K562 (cell line): ENCODE measurements at regions not wholly inside any gene's neighbourhood (a gene's known extent, or its start where the extent isn't known, plus 50 kb on each side); places are given as distances from the start of the nearest gene placed in this dataset.

Source experiments
- POLR2A ChIP-seq: fragments of 450-650 bp; conservative IDR thresholded peaks from 2 replicates; pipeline ENCODE4 v1.6.1; 2016
- ZBTB40 ChIP-seq, 2 experiments: fragments of 450-650 bp in 1 of 2; sonication (generic) in 1 of 2; formaldehyde crosslinking in 1 of 2; IDR thresholded peaks; 2 replicates each; pipeline versions ENCODE4 v1.7.1 to v1.9.0; 2016 to 2022; ENCODE audit warnings: inconsistent platforms in 1 of 2, mild to moderate bottlenecking in 1 of 2, missing genetic modification reagents in 1 of 2

- TF ChIP-seq ZBTB40 (IDR thresholded peaks at IDR 0.05), result no peak
- no peak for TF ChIP-seq ZBTB40 (CRISPR knock-in tag; IDR thresholded peaks at IDR 0.05)
- no peak for TF ChIP-seq POLR2A
These were observed 560.2 kb downstream of the UQCRFS1 start for GRCh38 chr19:28652765-28653164.
